22Rv1 (cell line): ENCODE measurements at regions not wholly inside any gene's neighbourhood (a gene's known extent, or its start where the extent isn't known, plus 50 kb on each side); places are given as distances from the start of the nearest gene placed in this dataset.

Experiments
- ZFX ChIP-seq: fragments of 450-650 bp; IDR thresholded peaks from 2 replicates; pipeline ENCODE4 v1.6.1; 2017; ENCODE audit warnings: antibody characterized with exemption, borderline replicate concordance
- TF ChIP-seq, protein P1 (sequence below): fragments of 450-650 bp; IDR thresholded peaks from 2 replicates; pipeline ENCODE4 v1.5.1; 2017; ENCODE audit warnings: mild to moderate bottlenecking

DNA sequence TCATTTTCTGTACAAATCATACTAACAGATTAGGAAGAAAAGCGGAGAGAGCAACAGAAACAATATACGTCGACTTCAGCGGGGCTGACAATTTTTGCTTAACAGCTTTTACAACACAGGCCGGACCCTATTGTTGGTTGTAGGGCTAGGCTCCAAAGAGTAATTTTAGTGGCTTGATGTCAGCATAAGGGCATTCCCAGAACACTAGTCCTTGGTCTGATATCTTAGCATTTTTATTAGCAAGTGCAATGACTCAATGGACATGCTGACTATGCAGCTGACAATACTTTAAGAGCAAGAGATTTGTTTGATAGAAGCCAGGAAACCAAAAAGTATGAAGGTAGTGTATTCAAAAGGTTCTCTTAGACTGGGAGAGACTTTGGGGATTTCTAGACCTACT is 209.9 kb downstream of the LNPK start:
- TF ChIP-seq, protein P1, sequence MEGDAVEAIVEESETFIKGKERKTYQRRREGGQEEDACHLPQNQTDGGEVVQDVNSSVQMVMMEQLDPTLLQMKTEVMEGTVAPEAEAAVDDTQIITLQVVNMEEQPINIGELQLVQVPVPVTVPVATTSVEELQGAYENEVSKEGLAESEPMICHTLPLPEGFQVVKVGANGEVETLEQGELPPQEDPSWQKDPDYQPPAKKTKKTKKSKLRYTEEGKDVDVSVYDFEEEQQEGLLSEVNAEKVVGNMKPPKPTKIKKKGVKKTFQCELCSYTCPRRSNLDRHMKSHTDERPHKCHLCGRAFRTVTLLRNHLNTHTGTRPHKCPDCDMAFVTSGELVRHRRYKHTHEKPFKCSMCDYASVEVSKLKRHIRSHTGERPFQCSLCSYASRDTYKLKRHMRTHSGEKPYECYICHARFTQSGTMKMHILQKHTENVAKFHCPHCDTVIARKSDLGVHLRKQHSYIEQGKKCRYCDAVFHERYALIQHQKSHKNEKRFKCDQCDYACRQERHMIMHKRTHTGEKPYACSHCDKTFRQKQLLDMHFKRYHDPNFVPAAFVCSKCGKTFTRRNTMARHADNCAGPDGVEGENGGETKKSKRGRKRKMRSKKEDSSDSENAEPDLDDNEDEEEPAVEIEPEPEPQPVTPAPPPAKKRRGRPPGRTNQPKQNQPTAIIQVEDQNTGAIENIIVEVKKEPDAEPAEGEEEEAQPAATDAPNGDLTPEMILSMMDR, result no peak
- TF ChIP-seq ZFX, result no peak
